ENCODE measurements at regions not wholly inside any gene's neighbourhood (a gene's known extent, or its start where the extent isn't known, plus 50 kb on each side); places are given as distances from the start of the nearest gene placed in this dataset.

- DNase-seq (ENCODE audit: low read depth) = no peak
Observed at GRCh38 chr5:54676481-54677340, 159.2 kb downstream of the SNX18 start.

GRCh38 chr5:54673523-54674225 is 156.1 kb downstream of the SNX18 start:
- DNase-seq (ENCODE audit: low read depth) = no peak

- DNase-seq (ENCODE audit: low read depth) = no peak
Observed at GRCh38 chr5:54672871-54673270, 155.3 kb downstream of the SNX18 start.

GRCh38 chr5:54671681-54672080 is 154.1 kb downstream of the SNX18 start:
- no peak for DNase-seq (ENCODE audit: low read depth)

- peak; percentile 86 for DNase-seq (ENCODE audit: low read depth)
Observed at GRCh38 chr5:54671111-54671531, 153.6 kb downstream of the SNX18 start.

DNA sequence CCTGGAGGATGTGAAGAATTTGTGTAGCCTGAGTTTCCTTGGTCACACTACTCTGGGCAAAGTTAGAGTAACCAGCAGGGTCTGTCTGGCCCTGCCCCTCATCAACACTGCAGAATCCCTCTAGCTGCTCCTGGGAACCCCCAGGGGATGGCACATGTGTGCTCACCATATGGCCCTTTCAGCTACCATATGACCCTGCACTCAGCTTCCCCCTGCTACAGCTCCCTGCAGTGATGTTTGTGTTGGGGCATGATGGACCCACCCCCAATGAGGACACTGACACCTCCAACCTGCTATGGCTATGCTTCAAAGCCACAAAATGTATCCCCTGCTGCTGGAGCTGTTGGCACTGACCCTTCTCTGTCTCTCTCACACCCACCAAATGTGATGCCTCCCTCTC is 152.7 kb downstream of the SNX18 start:
- no peak for DNase-seq (ENCODE audit: low read depth)

- DNase-seq (ENCODE audit: low read depth) = no peak
Observed at GRCh38 chr5:54669845-54670244, 152.3 kb downstream of the SNX18 start.

DNA sequence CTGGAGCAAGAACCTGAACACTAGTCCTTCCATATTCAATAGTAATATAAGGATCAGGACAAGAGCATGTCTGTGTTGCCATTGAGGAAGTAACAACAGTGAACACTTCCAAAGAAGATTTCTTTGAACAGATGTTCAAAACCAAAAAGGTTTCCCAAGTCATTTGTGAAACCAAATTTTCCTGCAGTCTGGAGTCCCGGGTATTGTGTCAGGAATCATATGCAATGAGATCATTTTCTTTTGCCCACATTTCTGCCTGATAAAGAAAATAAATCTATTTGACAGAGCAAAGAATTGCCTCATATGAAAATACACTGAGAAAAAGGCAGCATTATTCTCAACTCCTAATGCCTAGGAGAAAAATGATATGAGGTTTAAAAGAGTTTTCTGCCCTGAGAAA is 151.7 kb downstream of the SNX18 start:
- DNase-seq (ENCODE audit: low read depth) = no peak

GRCh38 chr5:54668096-54668495 is 150.5 kb downstream of the SNX18 start:
- DNase-seq (ENCODE audit: low read depth) = no peak

DNA sequence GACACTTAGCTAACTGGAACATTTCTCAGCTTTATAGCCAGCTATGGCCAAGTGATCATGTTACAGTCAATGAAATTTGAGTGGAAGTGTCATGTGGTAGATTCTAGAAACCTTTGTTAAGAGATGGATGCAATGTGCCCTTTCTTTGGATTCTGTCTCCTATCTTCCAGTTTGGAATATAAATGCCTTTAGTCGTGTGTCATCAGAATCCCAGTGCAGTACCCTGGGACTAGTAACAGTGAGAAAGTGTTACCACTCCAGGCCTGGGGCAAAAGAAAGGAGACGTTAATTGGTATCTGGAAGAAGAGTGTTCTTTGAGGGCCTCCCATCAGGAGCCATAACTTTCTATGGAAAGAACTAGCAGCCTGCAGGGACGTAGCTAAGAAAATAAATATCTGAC is 149.6 kb downstream of the SNX18 start:
- no peak for DNase-seq (ENCODE audit: low read depth)

- DNase-seq (ENCODE audit: low read depth) = peak; percentile 91
Observed at GRCh38 chr5:54663866-54664265, 146.3 kb downstream of the SNX18 start.

DNA sequence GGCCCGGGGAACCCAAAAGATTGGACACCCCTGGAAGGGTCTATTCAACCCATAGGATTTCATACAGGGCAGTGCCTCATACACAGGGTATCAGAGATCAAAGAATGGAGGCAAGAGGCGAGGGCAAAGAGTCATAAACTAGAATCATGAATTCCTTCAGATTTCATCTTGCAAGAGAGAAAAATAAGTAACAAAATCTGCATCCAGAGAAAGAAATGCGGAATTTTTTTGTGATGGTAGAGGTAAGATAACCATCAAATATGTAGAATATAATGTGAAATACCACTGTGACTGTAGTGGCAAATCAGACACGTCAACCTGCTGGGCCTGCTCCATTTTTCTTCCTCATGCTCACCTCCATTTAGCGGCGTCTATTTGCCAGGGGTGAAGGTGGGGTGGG is 143.6 kb downstream of the SNX18 start:
- DNase-seq (ENCODE audit: low read depth) = no peak

DNA sequence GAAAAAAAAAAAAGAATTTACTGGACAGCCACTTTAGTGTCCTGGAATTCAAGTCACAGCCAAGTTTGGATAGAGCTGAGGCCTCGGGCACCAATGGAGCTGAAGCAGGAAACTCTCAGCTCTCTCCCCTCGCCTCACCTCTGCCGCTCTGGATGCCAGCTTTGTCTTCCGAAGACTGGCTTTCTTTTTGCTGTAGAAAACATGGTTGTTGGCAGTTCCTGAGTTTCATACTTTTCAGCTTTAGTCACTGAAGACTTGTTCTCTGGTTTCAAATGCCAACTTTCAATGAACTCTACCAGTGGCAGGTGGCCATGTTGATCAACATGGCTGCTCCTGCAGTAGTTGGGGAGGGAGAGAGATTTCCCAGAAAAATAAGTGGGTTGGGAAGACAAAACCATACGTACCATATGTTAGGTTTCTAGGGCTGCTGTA is 142.2 kb downstream of the SNX18 start:
- peak; percentile 39 for DNase-seq (ENCODE audit: low read depth)

DNA sequence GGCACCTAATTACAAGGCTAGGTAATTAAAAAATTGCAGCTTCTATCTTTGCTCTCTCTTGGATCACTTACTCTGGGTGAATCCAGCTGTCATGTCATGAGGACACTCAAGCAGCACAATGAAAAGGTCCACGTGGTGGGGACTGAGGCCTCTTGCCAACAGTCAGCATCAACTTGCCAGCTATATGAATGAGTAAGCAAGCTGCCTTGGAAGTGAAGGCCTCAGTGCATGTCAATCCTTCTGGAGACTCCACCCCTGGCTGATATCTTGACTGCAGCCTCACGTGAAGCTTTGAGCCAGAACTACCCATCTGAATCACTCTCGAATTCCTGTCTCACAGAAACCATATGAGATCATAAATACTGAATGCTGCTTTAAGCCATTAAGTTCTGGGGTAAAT is 140.5 kb downstream of the SNX18 start:
- peak; percentile 61 for DNase-seq (ENCODE audit: low read depth)

GRCh38 chr5:54656261-54656728 is 138.7 kb downstream of the SNX18 start:
- no peak for DNase-seq (ENCODE audit: low read depth)

DNA sequence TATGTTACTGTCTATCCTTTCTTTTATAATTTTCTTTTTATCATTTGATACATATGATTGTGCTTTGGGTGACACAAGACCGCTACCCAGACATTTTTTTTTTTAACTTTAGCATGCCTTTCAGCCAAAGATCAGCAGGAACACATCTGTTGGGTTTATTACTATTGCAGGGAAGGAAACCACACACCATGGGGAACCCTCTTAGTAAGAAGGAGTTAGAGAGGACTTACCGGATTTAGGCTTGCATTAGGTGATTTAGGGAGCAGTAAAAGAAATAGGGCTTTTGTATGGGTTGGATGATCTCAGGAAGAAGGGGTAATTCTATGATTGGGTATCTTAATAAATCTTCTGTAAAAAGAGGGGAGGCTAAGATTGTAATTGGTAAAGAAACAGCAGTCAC is 138.2 kb downstream of the SNX18 start:
- DNase-seq (ENCODE audit: low read depth) = no peak

GRCh38 chr5:54655266-54655665 is 137.7 kb downstream of the SNX18 start:
- no peak for DNase-seq (ENCODE audit: low read depth)

DNA sequence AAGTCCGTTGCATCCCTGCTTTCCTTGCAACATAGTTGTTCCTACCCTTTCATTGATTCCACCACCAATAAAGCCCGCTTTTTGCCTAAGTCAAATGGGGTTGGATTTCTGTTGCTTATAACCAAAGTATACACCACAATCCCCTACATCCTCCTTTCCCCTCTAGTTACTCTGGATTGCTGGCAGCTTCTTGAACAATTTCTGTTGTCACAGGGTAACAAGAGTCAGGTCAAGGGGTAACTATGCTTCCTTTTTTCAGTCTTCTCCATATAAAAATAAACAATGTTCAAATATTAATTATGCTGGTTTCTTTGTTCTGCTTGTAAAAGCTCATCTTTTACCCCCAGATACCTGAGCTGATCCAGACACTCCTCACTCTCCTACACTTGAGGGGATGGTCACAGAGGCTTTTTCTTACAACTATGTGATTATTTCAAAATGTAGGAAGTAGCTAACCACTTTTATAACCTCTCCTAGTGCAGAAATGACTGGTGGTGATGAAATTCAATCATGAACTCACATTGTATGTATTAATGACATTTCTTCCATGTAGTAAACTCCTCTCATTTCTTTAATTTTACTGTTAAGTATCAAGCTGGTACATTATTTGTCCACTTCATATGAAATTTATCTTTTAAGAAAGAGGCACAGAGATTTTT is 136.5 kb downstream of the SNX18 start:
- no peak for DNase-seq (ENCODE audit: low read depth)

- no peak for DNase-seq (ENCODE audit: low read depth)
Observed at GRCh38 chr5:54651482-54652076, 134.0 kb downstream of the SNX18 start.

GRCh38 chr5:54649041-54649504 is 131.5 kb downstream of the SNX18 start:
- DNase-seq (ENCODE audit: low read depth) = no peak

- peak; percentile 79 for DNase-seq (ENCODE audit: low read depth)
Observed at GRCh38 chr5:54646356-54647101, 129.0 kb downstream of the SNX18 start.
